ENCODE measurements at regions not wholly inside any gene's neighbourhood (a gene's known extent, or its start where the extent isn't known, plus 50 kb on each side); places are given as distances from the start of the nearest gene placed in this dataset.

DNA sequence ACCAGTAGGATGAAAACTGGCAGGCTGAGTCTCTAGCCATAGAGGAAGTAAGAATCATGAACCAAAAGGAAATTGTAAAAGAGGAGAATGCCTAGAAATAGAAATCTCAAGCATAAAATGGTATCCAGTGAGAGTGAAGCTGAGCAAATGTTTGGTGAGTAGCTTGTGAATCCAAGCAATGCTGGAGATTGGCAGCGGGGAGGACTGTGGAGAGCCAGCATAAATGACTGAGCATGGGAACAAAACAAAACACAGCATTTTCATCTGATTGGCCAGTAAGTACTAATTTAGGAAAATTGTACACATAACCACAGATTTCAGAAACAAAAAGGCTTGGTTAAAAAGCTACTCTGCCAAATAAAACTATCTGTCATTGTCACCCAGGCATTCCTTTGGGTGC is 390.0 kb downstream of the STK39 start:
- peaks cover 6% of the 10 kb centered on the region for H3K27me3 Mint-ChIP-seq
- no peak overlapping the region for H3K4me3 ChIP-seq (ENCODE audit: control extremely low read depth in 1 of 5, extremely low read depth in 1 of 5, insufficient read depth in 1 of 5, low read depth in 2 of 5, low read length in 4 of 5)
- no peak for DNase-seq
- H3K27me3 ChIP-seq (replicated peaks in 1 of 4; ENCODE audit: control extremely low read depth in 1 of 4, control insufficient read depth in 3 of 4, insufficient read depth in 4 of 4, low read length in 3 of 4): peaks cover 0 to 2% (median 0%) of the 10 kb centered on the region in 4 experiments
- no peak overlapping the region for H3K9ac ChIP-seq (ENCODE audit: low read length)
- TF ChIP-seq EZH2 (IDR thresholded peaks at IDR 0.05; ENCODE audit: borderline replicate concordance, insufficient read depth, low read depth, low read length, poor library complexity, severe bottlenecking): no peak
- TF ChIP-seq, protein P1, sequence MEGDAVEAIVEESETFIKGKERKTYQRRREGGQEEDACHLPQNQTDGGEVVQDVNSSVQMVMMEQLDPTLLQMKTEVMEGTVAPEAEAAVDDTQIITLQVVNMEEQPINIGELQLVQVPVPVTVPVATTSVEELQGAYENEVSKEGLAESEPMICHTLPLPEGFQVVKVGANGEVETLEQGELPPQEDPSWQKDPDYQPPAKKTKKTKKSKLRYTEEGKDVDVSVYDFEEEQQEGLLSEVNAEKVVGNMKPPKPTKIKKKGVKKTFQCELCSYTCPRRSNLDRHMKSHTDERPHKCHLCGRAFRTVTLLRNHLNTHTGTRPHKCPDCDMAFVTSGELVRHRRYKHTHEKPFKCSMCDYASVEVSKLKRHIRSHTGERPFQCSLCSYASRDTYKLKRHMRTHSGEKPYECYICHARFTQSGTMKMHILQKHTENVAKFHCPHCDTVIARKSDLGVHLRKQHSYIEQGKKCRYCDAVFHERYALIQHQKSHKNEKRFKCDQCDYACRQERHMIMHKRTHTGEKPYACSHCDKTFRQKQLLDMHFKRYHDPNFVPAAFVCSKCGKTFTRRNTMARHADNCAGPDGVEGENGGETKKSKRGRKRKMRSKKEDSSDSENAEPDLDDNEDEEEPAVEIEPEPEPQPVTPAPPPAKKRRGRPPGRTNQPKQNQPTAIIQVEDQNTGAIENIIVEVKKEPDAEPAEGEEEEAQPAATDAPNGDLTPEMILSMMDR (IDR thresholded peaks at IDR 0.05): no peak
- H3K4me1 Mint-ChIP-seq: no peaks in the 10 kb centered on the region
- ChIA-PET CTCF (no interaction called here), POLR2A (no interaction called here)
- no peaks in the 10 kb centered on the region for H3K9me3 Mint-ChIP-seq (ENCODE audit: insufficient read depth)
- no peaks in the 10 kb centered on the region for H3K36me3 ChIP-seq (replicated peaks in 1 of 2; ENCODE audit: control extremely low read depth in 1 of 2, control insufficient read depth in 1 of 2, extremely low read depth in 1 of 2, insufficient read depth in 2 of 2, low read length in 1 of 2)
- no peak overlapping the region for H3K4me3 Mint-ChIP-seq
- intact Hi-C loops (cut with micrococcal nuclease): no loop called here
- no peak overlapping the region for H2AFZ ChIP-seq (ENCODE audit: insufficient read depth, low read depth, low read length, poor library complexity, severe bottlenecking)
- H3K9me3 ChIP-seq (ENCODE audit: control extremely low read depth in 1 of 3, control insufficient read depth in 2 of 3, insufficient read depth in 1 of 3, low read length in 2 of 3): no peaks in the 10 kb centered on the region
- ATAC-seq (ENCODE audit: low read depth): no peak
- H3K27ac ChIP-seq (ENCODE audit: low read length in 2 of 2): no peak overlapping the region
- no CpG with 5 or more reads among the region's 1 CpG for WGBS (ENCODE audit: insufficient coverage)
- no peaks in the 10 kb centered on the region for H3K4me1 ChIP-seq (ENCODE audit: control insufficient read depth in 2 of 2, insufficient read depth in 2 of 2, low read length in 2 of 2)
- H3K4me2 ChIP-seq (replicated peaks; ENCODE audit: low read depth, low read length, poor library complexity, severe bottlenecking): no peak overlapping the region
- no peaks in the 10 kb centered on the region for H4K20me1 ChIP-seq (ENCODE audit: control insufficient read depth, insufficient read depth, low read length, poor library complexity, severe bottlenecking)
- no peaks in the 10 kb centered on the region for H3K79me2 ChIP-seq (ENCODE audit: control insufficient read depth, insufficient read depth, low read length)
- H3K27ac Mint-ChIP-seq: no peak overlapping the region

DNA sequence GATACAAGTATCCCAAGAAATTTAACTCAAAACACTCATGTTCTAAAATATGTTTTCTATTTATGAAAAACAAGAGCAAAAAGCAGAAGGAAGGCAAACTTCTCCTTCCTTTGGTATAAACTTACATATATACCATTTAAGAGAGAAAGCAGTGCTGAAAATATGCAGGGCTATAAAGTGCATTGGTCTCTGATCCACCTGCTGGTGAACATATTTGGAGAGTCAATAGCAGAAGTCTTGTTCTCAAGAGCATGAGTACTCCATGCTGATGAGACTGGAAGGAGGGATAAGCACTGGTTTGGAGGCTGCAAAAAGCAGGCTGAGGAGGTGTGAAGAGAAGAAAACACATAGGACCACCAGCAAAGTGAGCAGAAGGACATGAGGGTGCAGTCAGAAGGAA is 391.2 kb downstream of the STK39 start:
- ChIA-PET CTCF (no interaction called here), POLR2A (no interaction called here)
- Histone ChIP-seq H3K27ac (ENCODE audit: low read length in 2 of 2) (no peak overlapping the region), H2AFZ (ENCODE audit: insufficient read depth, low read depth, low read length, poor library complexity, severe bottlenecking) (no peak overlapping the region), H4K20me1 (ENCODE audit: control insufficient read depth, insufficient read depth, low read length, poor library complexity, severe bottlenecking) (no peaks in the 10 kb centered on the region), H3K79me2 (ENCODE audit: control insufficient read depth, insufficient read depth, low read length) (no peaks in the 10 kb centered on the region), H3K4me1 (ENCODE audit: control insufficient read depth in 2 of 2, insufficient read depth in 2 of 2, low read length in 2 of 2) (no peaks in the 10 kb centered on the region), H3K4me2 (replicated peaks; ENCODE audit: low read depth, low read length, poor library complexity, severe bottlenecking) (no peak overlapping the region), H3K4me3 (ENCODE audit: control extremely low read depth in 1 of 5, extremely low read depth in 1 of 5, insufficient read depth in 1 of 5, low read depth in 2 of 5, low read length in 4 of 5) (no peak overlapping the region), H3K36me3 (replicated peaks in 1 of 2; ENCODE audit: control extremely low read depth in 1 of 2, control insufficient read depth in 1 of 2, extremely low read depth in 1 of 2, insufficient read depth in 2 of 2, low read length in 1 of 2) (no peaks in the 10 kb centered on the region), H3K9me3 (ENCODE audit: control extremely low read depth in 1 of 3, control insufficient read depth in 2 of 3, insufficient read depth in 1 of 3, low read length in 2 of 3) (no peaks in the 10 kb centered on the region), H3K27me3 (replicated peaks in 1 of 4; ENCODE audit: control extremely low read depth in 1 of 4, control insufficient read depth in 3 of 4, insufficient read depth in 4 of 4, low read length in 3 of 4) (no peaks in the 10 kb centered on the region), H3K9ac (ENCODE audit: low read length) (no peak overlapping the region)
- Mint-ChIP-seq H3K27me3 (peaks cover 6% of the 10 kb centered on the region), H3K9me3 (ENCODE audit: insufficient read depth) (no peaks in the 10 kb centered on the region), H3K4me1 (no peaks in the 10 kb centered on the region), H3K4me3 (no peak overlapping the region), H3K27ac (no peak overlapping the region)
- ATAC-seq (ENCODE audit: low read depth) (no peak), DNase-seq (no peak)
- intact Hi-C loops (cut with micrococcal nuclease): no loop called here
- TF ChIP-seq, protein P1 (IDR thresholded peaks at IDR 0.05): no peak
- TF ChIP-seq EZH2 (IDR thresholded peaks at IDR 0.05; ENCODE audit: borderline replicate concordance, insufficient read depth, low read depth, low read length, poor library complexity, severe bottlenecking): no peak
